ENCODE measurements at regions not wholly inside any gene's neighbourhood (a gene's known extent, or its start where the extent isn't known, plus 50 kb on each side); places are given as distances from the start of the nearest gene placed in this dataset.

DNA sequence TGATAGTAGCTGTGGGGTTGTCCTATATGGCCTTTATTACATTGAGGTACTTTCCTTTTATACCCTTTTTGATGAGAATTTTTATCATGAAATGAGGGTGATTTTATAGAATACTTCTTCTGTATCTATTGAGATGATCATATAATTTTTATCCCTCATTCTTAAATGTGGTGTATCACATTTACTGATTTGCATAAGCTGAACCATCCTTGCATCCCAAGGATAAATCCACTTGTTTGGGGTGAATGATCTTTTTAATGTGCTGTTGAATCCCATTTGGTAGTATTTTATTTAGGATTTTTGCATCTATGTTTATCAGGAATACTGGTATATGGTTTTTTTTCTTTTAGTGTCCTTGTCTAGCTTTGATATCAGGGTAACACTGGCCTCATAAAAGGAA, 84.5 kb upstream of the IL6 start:
- H3K4me1 ChIP-seq (ENCODE audit: control insufficient read depth in 1 of 2, low read depth in 2 of 2): no peaks in the 10 kb centered on the region
- TF ChIP-seq, protein P1, sequence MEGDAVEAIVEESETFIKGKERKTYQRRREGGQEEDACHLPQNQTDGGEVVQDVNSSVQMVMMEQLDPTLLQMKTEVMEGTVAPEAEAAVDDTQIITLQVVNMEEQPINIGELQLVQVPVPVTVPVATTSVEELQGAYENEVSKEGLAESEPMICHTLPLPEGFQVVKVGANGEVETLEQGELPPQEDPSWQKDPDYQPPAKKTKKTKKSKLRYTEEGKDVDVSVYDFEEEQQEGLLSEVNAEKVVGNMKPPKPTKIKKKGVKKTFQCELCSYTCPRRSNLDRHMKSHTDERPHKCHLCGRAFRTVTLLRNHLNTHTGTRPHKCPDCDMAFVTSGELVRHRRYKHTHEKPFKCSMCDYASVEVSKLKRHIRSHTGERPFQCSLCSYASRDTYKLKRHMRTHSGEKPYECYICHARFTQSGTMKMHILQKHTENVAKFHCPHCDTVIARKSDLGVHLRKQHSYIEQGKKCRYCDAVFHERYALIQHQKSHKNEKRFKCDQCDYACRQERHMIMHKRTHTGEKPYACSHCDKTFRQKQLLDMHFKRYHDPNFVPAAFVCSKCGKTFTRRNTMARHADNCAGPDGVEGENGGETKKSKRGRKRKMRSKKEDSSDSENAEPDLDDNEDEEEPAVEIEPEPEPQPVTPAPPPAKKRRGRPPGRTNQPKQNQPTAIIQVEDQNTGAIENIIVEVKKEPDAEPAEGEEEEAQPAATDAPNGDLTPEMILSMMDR (IDR thresholded peaks at IDR 0.05): no peak
- no peaks in the 10 kb centered on the region for H3K27me3 ChIP-seq (replicated peaks; ENCODE audit: insufficient read depth)
- H3K9me3 ChIP-seq: peaks cover 16% of the 10 kb centered on the region
- no peak overlapping the region for H3K27ac ChIP-seq
- ATAC-seq (ENCODE audit: insufficient number of reproducible peaks, low FRiP score, low read depth): no peak
- DNase-seq (ENCODE audit: low spot score): no peak
- no peaks in the 10 kb centered on the region for H3K36me3 ChIP-seq
- no peak overlapping the region for H3K4me3 ChIP-seq

DNA sequence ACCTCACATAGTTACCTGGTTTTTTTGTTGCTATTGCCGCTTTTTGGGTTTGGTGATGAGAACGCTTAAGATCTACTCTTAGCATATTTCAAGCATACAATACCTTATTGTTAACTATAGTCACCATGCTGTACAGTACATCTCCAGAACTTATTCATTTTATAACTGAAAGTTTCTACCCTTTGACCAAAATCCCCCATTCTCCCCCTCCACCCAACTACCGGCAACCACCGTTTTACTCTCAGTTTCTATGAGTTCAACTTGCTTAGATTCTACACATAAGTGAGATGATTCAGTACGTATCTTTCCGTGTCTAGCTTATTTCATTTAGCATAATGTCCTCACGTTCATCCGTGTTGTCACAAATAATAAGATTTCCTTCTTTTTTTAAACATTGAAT, 86.7 kb upstream of the IL6 start:
- TF ChIP-seq, protein P1 (IDR thresholded peaks at IDR 0.05): no peak
- Histone ChIP-seq H3K4me3 (no peak overlapping the region), H3K4me1 (ENCODE audit: control insufficient read depth in 1 of 2, low read depth in 2 of 2) (no peaks in the 10 kb centered on the region), H3K9me3 (peaks cover 5% of the 10 kb centered on the region), H3K27ac (no peak overlapping the region), H3K36me3 (no peaks in the 10 kb centered on the region), H3K27me3 (replicated peaks; ENCODE audit: insufficient read depth) (no peaks in the 10 kb centered on the region)
- no peak for ATAC-seq (ENCODE audit: insufficient number of reproducible peaks, low FRiP score, low read depth)
- no peak for DNase-seq (ENCODE audit: low spot score)

DNA sequence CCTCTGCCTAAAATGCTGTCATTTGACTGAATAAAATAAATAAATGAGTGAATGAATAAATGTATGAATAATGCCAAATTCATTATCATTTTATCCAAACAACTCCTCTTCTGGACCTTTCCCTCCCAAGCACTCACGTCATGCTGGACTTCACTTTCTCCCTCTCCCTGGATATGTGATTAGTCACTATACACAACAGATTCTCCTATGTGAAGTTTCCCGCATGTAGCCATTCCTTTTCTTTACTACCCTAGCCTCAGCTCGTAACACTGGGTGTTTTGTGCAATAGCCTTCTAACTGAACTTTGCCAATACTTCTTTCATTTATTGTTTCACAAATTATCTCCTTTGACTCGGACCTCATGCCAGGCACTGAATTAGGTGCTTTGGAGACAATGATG, 87.6 kb upstream of the IL6 start:
- DNase-seq (ENCODE audit: low spot score): no peak
- ATAC-seq (ENCODE audit: insufficient number of reproducible peaks, low FRiP score, low read depth): no peak
- TF ChIP-seq, protein P1 (IDR thresholded peaks at IDR 0.05): no peak

DNA sequence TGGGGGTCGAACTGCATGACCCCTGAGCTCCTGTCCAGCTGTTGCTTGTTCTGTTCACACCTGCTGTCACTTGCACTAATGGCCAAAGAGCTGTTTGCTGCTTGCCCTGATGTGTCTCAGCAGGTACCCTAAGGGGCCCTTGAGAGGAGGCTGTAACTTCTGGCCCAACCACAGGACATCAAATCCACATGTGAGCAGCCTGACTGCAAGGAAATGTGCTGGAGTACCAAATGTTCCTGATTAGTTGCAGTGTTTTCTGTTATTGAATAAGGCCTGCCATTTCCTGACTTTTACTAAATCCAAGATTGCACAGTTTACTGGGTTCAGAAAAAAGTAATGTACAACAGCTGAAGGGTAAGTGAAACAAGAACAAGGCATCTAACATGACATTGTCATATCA, 91.7 kb upstream of the IL6 start:
- Histone ChIP-seq H3K36me3 (no peaks in the 10 kb centered on the region), H3K4me1 (ENCODE audit: control insufficient read depth in 1 of 2, low read depth in 2 of 2) (peaks cover 10 to 25% of the 10 kb centered on the region in 2 donors), H3K4me3 (no peak overlapping the region), H3K27ac (no peak overlapping the region), H3K9me3 (no peaks in the 10 kb centered on the region), H3K27me3 (replicated peaks; ENCODE audit: insufficient read depth) (no peaks in the 10 kb centered on the region)
- no peak for DNase-seq (ENCODE audit: low spot score)
- TF ChIP-seq, protein P1 (IDR thresholded peaks at IDR 0.05): no peak
- no peak for ATAC-seq (ENCODE audit: insufficient number of reproducible peaks, low FRiP score, low read depth)

More for the DNA sequence above, 87.6 kb upstream of the IL6 start:
- Histone ChIP-seq H3K9me3 (peaks cover 2% of the 10 kb centered on the region), H3K4me1 (ENCODE audit: control insufficient read depth in 1 of 2, low read depth in 2 of 2) (no peaks in the 10 kb centered on the region), H3K4me3 (no peak overlapping the region), H3K27me3 (replicated peaks; ENCODE audit: insufficient read depth) (no peaks in the 10 kb centered on the region), H3K36me3 (no peaks in the 10 kb centered on the region), H3K27ac (no peak overlapping the region)

DNA sequence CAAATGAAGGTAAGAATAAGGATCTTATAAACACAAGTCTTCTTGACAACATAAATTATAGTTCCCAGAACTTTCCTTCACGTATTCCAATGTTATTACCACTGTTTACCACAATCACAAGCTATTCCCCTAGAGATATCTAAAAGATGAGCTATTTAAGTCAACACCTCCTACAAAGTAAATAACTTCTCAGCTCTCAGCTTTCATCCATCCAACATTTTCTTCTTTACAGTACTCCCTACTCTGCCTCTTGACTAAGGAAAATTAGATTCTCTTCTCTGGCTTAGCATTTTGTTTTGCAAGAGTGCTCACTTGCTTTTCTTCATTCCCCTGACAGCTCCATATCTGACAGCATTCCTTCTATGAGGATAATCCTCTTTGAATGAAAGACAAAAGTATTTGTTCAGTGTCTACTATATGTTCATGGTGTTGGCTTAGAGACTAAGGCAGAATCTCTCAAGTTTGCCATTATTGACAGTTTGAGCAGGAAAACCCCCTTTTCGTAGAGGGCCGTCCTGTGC, 93.0 kb upstream of the IL6 start:
- Histone ChIP-seq H3K4me1 (ENCODE audit: control insufficient read depth in 1 of 2, low read depth in 2 of 2) (peaks cover 10 to 25% of the 10 kb centered on the region in 2 donors), H3K27ac (no peak overlapping the region), H3K27me3 (replicated peaks; ENCODE audit: insufficient read depth) (no peaks in the 10 kb centered on the region), H3K4me3 (no peak overlapping the region), H3K36me3 (no peaks in the 10 kb centered on the region), H3K9me3 (no peaks in the 10 kb centered on the region)
- TF ChIP-seq, protein P1 (IDR thresholded peaks at IDR 0.05): no peak
- no peak for ATAC-seq (ENCODE audit: insufficient number of reproducible peaks, low FRiP score, low read depth)
- no peak for DNase-seq (ENCODE audit: low spot score)

Measured in thoracic aorta (tissue), 2 donors.